ENCODE measurements at regions not wholly inside any gene's neighbourhood (a gene's known extent, or its start where the extent isn't known, plus 50 kb on each side); places are given as distances from the start of the nearest gene placed in this dataset.

DNA sequence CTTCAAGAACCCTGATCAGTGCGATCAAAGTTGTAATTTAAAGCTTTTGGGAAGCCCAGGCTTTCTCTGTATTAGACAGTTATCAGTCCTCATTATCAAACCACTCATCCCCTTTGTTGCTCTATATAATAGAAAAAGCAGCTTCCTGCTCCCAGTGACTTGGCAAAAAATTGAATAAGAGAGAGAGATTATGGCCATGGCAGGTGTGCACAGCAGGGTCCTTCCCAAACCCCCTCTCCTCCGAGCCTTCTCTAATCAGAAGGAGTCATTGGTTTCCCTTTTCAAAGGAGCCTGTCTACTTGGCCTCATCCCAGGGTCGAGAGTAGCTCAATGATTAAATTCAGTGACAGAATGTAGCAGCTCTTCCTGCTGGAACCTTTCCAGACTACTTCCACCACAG, 81.5 kb downstream of the SEMA4F start:
- TF ChIP-seq, protein P1, sequence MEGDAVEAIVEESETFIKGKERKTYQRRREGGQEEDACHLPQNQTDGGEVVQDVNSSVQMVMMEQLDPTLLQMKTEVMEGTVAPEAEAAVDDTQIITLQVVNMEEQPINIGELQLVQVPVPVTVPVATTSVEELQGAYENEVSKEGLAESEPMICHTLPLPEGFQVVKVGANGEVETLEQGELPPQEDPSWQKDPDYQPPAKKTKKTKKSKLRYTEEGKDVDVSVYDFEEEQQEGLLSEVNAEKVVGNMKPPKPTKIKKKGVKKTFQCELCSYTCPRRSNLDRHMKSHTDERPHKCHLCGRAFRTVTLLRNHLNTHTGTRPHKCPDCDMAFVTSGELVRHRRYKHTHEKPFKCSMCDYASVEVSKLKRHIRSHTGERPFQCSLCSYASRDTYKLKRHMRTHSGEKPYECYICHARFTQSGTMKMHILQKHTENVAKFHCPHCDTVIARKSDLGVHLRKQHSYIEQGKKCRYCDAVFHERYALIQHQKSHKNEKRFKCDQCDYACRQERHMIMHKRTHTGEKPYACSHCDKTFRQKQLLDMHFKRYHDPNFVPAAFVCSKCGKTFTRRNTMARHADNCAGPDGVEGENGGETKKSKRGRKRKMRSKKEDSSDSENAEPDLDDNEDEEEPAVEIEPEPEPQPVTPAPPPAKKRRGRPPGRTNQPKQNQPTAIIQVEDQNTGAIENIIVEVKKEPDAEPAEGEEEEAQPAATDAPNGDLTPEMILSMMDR (conservative IDR thresholded peaks at IDR 0.05 in 1 of 2, IDR thresholded peaks at IDR 0.05 in 1 of 2; ENCODE audit: extremely low read depth in 1 of 2, insufficient read depth in 1 of 2, low read depth in 1 of 2, low read length in 2 of 2) = no peak
- TF ChIP-seq EZH2 (IDR thresholded peaks at IDR 0.05; ENCODE audit: borderline replicate concordance, low read length) = no peak
